Hematopoietic multipotent progenitor cell treated with erythropoietin and hydrocortisone succinate and interleukin-3 and kit ligand, for 17 days (in vitro differentiated cells): ENCODE measurements at regions not wholly inside any gene's neighbourhood (a gene's known extent, or its start where the extent isn't known, plus 50 kb on each side); places are given as distances from the start of the nearest gene placed in this dataset.

Source experiments
- DNase-seq: peaks from one replicate; pipeline ENCODE4 v3.0.0-alpha.2; 2015; ENCODE audit warnings: low spot score

DNA sequence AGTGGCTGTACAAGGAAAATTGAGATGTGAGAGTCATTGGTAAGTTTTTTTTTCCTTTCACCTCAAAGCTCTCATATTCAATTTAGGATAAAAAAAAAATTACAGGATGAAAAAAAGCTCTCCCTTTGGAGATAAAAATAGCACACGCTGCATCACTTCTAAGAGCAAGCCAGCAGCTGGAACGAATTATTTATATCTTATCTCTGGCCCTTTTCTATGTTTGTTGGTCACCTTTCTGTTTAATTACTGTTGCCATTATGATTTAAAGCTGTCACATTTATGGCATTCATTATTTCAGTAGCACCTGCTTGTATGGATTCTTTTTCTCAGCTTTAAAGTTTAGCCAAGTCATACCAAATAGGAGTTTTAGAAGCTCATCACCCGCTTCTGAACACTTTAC lies 171.6 kb upstream of the PDZRN3 start:
- no peak for DNase-seq

GRCh38 chr3:73791356-73791755 lies 166.6 kb upstream of the PDZRN3 start:
- DNase-seq = no peak

- DNase-seq = no peak
Observed at GRCh38 chr3:73789825-73790444, 165.2 kb upstream of the PDZRN3 start.

DNA sequence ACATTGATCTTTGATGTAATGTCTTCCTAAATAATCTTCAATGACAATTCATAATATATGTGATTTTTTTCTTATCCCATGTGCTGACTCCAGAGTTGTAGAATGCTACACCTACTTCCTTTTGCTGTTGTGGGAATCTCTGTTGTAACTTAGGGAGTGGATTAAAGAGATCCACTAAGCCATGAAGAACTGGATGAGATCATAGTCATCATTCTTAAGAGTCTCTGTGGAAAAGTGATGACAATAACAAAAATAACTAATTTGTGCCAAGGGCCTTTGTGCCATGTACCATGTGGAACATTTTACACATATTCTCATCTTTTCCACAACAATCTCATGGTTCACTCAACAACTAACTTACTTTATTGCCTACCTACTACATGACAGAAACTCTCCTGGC lies 162.9 kb upstream of the PDZRN3 start:
- DNase-seq = no peak

DNA sequence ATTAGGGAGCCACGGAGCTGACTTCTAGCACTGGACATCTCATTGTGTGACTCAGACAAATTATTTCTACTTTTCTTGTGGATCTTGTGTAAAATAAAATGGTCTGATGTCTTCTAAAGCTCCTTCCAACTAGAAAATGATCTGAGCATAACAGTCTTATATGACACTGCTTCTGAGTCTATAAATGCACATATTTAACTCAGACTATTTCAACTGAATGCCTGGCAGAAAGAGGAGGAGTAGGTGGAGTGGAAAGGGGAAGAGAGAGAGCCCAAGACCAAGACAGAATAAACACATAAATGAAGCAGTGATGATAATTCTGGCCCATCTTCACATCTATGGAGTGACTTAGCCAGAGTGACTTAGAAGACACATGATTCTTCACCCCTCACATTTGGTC lies 162.3 kb upstream of the PDZRN3 start:
- no peak for DNase-seq

DNA sequence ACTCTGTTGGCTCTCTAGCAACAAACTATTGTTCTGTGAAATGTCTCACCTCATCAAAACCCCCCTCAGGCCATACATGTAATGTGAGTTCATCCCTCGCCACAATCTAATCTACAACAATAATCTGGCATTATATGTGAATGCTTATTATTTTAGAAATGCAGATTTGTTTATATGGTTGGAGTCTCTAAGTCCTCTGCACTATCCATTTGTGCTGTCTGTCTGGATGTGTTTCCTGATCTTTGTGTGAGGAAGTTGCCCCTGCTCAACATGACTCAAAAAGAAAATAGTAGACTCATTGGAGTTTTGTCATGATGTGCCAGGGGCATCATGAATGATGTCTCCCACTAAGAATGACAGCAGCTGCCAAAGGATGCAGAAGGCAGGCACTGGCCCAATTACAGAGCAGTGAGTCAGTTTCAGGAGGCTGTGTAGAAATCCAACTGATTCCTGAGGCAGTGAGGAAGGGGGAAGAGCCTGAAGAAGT lies 161.6 kb upstream of the PDZRN3 start:
- DNase-seq = no peak

GRCh38 chr3:73784686-73785392 lies 160.1 kb upstream of the PDZRN3 start:
- DNase-seq = no peak

DNA sequence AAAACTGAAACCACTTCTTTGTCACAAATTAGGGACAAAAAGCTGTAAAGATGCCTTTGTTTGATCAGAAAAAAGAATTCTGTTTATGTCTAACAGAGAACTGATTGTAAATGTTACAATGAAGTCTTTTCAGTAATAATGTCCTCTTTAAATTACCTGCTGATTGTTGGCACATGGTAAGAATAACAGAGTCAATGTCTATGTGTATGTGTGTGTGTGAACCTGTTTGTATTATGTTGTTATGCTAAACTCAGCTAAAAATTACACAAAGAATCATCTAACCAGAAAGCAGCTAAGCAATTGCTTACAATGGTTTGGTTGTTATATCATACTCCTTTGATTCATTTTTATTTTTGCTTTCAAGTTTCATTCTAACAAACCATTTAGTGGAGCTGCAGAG lies 159.1 kb upstream of the PDZRN3 start:
- no peak for DNase-seq

DNA sequence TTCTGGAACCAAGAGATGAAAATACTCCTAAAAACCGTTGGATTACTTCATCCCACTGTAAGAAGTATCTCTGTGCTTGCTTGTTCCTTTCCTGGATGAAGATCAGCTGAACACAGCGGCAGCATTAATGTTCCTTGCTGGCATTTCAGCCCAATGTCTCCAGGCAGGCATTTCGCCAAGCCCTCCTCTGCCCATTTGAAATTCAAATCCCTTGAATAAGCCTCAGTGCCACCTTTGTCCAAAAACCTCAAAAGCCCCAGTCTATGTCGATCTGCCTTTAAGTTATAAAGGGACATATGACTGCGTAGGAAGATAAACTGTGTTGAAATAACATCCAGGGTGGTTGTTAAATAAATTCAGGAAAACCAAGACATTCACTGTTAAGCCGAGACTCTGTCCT lies 156.8 kb upstream of the PDZRN3 start:
- no peak for DNase-seq

GRCh38 chr3:73774645-73775044 lies 149.9 kb upstream of the PDZRN3 start:
- DNase-seq = no peak

GRCh38 chr3:73773233-73773632 lies 148.5 kb upstream of the PDZRN3 start:
- no peak for DNase-seq

DNA sequence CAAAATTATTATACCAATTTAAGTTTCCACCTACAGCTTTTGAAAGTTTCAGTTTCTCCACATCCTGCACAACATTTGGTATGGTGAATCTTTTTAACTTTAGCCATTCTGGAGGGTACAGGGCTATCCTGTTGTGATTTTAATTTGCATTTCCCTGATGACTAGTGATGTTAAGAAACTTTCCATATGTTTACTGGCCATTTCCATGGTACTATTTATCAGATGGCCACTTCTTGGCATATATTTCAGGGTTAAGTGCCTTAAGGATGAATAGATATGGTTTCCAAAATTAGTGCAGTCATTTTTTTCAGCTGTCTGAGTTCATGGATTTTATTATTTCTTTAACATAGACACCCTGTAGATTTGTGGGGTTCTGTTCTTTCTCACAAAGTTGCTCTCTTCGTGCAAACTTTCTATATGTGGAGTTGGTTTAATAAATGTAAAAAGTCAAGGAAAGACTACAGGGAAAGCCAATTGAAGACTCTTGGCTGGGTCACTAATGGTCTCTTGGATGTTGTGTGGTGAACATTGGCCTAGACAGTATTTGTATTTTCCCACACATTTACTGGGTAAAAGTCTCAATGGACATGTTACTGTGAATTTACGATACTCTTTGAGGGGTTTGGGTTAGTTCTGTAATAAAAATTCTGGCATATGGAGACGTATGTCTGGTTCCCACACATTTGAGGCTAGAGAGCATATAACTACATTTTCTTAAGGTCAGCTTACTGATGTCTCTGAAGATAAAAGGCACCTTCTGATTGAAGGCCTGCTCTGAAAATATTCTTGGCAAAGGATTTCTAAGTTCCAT lies 147.5 kb upstream of the PDZRN3 start:
- no peak for DNase-seq

DNA sequence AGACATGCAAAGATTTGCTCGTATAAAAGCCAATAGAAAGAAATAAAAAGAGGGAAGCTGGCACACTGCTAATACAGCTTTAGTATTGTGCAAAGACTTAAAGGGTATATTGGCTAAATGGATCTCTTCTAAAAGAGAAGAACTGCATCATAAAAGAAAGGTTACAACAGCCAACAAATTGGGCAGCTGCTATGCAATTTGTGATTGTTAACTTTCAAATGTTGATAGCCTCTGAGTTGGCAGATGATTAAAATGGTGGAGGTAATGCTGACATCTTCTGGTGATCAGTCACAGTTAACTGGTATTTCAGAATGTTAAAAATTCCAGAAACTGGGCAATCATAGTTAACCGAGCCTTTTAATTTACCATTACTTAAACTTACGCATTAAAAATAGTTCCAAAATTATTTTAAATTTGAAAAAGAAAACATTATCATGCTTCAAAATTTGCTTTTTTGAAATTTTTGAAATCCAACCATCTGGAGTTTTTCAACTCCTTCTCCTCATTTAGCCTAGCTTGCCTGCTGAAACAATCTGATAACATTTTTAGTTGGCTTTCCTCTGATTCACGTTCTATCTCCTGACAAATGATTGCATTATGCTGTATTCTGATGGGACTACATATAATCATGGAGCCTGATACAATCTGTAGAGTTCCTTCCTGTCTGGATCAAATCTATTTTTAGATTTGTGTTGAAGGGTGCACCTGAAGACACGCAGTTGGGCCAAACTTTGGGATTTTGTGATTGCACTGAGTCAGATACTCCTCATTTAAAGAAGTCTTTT lies 144.0 kb upstream of the PDZRN3 start:
- no peak for DNase-seq

GRCh38 chr3:73766599-73767381 lies 142.0 kb upstream of the PDZRN3 start:
- no peak for DNase-seq

GRCh38 chr3:73765878-73766545 lies 141.3 kb upstream of the PDZRN3 start:
- DNase-seq = no peak

GRCh38 chr3:73762855-73763254 lies 138.1 kb upstream of the PDZRN3 start:
- no peak for DNase-seq

DNA sequence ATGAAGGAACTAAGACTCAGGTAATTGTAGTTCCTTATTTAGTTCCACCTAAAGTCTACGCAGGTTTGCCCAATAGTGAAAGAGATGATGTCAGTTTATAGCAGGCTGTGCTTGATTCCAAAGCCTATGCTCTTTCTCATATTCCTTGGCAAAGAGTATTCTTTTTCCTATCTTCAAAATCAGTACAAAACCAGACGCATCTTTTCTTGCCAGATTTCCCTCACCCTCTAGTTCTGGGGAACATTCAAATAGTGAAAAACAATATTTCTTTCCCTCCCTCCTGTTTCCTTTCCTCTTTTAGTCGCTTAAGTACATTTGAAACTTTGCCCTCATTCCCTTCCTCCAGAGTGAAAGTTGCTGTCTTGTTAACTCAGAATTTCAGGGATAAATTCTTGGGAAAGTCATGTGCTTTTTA lies 134.6 kb upstream of the PDZRN3 start:
- DNase-seq = no peak

DNA sequence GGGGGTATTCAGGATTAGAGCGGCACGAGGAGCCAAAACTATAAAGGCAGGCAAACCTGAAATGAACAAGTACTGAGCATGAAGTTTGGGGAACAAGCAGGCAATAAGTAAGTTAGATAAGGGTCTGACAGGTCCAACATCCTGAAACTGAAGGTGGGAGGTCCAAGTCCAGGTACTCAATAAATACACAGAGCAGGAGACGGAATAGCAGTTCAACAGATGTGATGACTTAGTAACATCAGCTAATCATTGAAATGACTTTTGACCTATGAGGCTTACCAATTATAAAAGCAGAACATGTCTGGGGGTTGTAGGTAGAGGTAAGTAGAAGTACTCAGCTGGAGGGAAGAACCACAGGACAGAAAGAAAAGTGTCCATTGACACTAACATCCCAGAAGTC lies 132.8 kb upstream of the PDZRN3 start:
- DNase-seq = no peak

DNA sequence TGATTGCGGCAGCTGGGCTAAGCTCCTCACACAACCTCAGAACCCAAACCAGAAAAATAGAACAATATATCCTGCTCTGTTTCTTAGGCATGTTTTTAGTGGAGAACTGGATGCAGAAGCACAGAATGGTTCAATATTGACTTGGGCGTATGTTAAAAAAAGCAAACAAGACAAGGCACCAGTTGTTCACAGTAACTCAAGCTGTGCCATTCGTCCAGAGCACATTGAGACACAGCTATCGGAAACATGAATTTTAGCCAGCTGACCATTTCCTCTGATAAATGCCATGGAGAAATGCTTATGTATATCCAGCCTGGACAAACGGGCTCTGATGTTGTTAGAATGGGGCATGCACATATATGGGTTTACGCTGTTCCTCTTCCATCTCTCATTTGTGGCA lies 129.2 kb upstream of the PDZRN3 start:
- no peak for DNase-seq

DNA sequence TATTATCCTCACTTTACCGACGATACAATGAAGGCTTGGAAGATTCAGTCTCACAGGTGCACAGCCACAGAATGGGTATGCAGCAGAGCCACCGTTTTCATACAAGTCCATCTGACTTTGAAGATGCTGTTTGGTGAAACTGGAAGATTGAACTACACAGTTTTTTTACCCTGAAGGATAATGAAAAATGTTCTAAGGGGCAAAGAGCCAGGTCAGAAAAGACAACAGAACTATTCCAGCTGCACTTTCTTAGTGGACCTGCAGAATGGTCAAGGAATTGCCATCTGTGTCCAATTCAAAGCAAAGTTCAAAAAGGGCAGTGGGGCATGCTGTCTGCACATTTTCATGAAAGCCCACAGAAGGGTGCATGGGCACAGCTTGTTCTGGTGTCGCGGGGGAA lies 127.6 kb upstream of the PDZRN3 start:
- no peak for DNase-seq

DNA sequence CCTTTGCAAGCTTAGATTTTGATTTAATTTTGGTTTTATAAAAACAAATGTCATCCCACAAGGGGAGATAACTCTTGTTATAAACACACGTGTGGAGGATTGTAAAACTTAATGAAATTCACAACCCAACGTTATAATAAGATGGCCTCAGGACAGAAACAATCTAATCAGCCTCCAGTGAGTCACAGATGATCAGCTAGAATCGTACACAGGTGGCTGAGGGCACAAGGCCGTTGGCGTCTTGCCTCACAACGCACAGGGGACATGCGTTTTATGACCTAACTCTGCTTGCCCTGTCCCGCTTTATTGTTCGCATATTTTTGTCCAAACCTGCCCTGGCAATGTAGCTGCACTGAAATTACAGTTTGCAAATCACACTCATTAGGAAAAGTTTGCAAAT lies 121.9 kb upstream of the PDZRN3 start:
- DNase-seq = no peak
